ENCODE measurements at regions not wholly inside any gene's neighbourhood (a gene's known extent, or its start where the extent isn't known, plus 50 kb on each side); places are given as distances from the start of the nearest gene placed in this dataset.

- 0 out of 2 replicates have a peak overlapping the region, but pooled peaks have one; percentile 16 for H2AFZ ChIP-seq (ENCODE audit: low read depth, low read length)
- no peak overlapping the region for H3K4me2 ChIP-seq (ENCODE audit: insufficient read depth, low read length)
- no peak overlapping the region for H3K4me3 ChIP-seq (ENCODE audit: low read depth in 1 of 2, low read length in 2 of 2)
- ATAC-seq (ENCODE audit: insufficient read depth, low read depth): no peak
- TF ChIP-seq CTCF (IDR thresholded peaks at IDR 0.05; ENCODE audit: borderline replicate concordance, extremely low read depth, low read length, poor library complexity, severe bottlenecking) (no peak), EZH2 (IDR thresholded peaks at IDR 0.05; ENCODE audit: borderline replicate concordance, low read depth, low read length, severe bottlenecking) (no peak)
- no peaks in the 10 kb centered on the region for H4K20me1 ChIP-seq (ENCODE audit: insufficient read depth, low read length)
- no peaks in the 10 kb centered on the region for H3K36me3 ChIP-seq (ENCODE audit: insufficient read depth, low read length)
- H3K9ac ChIP-seq (ENCODE audit: low read depth, low read length): no peak overlapping the region
- no peaks in the 10 kb centered on the region for H3K4me1 ChIP-seq (ENCODE audit: insufficient read depth, low read length)
- H3K27ac ChIP-seq (ENCODE audit: low read length): no peak overlapping the region
- no peaks in the 10 kb centered on the region for H3K27me3 ChIP-seq (ENCODE audit: insufficient read depth, low read length, poor library complexity)
- no peak for DNase-seq
- H3K79me2 ChIP-seq (ENCODE audit: insufficient read depth, low read length): no peaks in the 10 kb centered on the region
- peaks cover 10% of the 10 kb centered on the region for H3K9me3 ChIP-seq (ENCODE audit: insufficient read depth, low read length, severe bottlenecking)
Observed at GRCh38 chr13:84127597-84128128, 245.4 kb upstream of the SLITRK1 start.

- Histone ChIP-seq H3K79me2 (ENCODE audit: insufficient read depth, low read length) (no peaks in the 10 kb centered on the region), H3K27me3 (ENCODE audit: insufficient read depth, low read length, poor library complexity) (no peaks in the 10 kb centered on the region), H3K4me3 (ENCODE audit: low read depth in 1 of 2, low read length in 2 of 2) (no peak overlapping the region), H2AFZ (ENCODE audit: low read depth, low read length) (peak overlapping the region; percentile 6), H3K9ac (ENCODE audit: low read depth, low read length) (no peak overlapping the region), H3K36me3 (ENCODE audit: insufficient read depth, low read length) (no peaks in the 10 kb centered on the region), H3K4me2 (ENCODE audit: insufficient read depth, low read length) (no peak overlapping the region), H3K9me3 (ENCODE audit: insufficient read depth, low read length, severe bottlenecking) (peaks cover 10% of the 10 kb centered on the region), H4K20me1 (ENCODE audit: insufficient read depth, low read length) (no peaks in the 10 kb centered on the region), H3K4me1 (ENCODE audit: insufficient read depth, low read length) (peaks cover 6% of the 10 kb centered on the region; the same call in 1 of the 2 replicates), H3K27ac (ENCODE audit: low read length) (peak overlapping the region; percentile 32; the same call in 1 of the 2 replicates)
- ATAC-seq (ENCODE audit: insufficient read depth, low read depth) (peak; percentile 61), DNase-seq (peak; percentile 30)
- no peak for TF ChIP-seq CTCF (IDR thresholded peaks at IDR 0.05; ENCODE audit: borderline replicate concordance, extremely low read depth, low read length, poor library complexity, severe bottlenecking)
- TF ChIP-seq EZH2 (IDR thresholded peaks at IDR 0.05; ENCODE audit: borderline replicate concordance, low read depth, low read length, severe bottlenecking): no peak
Observed at GRCh38 chr13:84126671-84127171, 244.4 kb upstream of the SLITRK1 start.

GRCh38 chr13:84121456-84121855 is 239.2 kb upstream of the SLITRK1 start:
- peaks cover 20% of the 10 kb centered on the region for H3K4me1 ChIP-seq (ENCODE audit: insufficient read depth, low read length)

More at GRCh38 chr13:84121456-84121855, 239.2 kb upstream of the SLITRK1 start:
- no peak overlapping the region for H3K4me3 ChIP-seq (ENCODE audit: low read depth in 1 of 2, low read length in 2 of 2)
- no peaks in the 10 kb centered on the region for H3K27me3 ChIP-seq (ENCODE audit: insufficient read depth, low read length, poor library complexity)
- H3K27ac ChIP-seq (ENCODE audit: low read length): no peak overlapping the region
- peak overlapping the region; percentile 17; the same call in 1 of the 2 replicates for H2AFZ ChIP-seq (ENCODE audit: low read depth, low read length)
- TF ChIP-seq EZH2 (IDR thresholded peaks at IDR 0.05; ENCODE audit: borderline replicate concordance, low read depth, low read length, severe bottlenecking): no peak
- TF ChIP-seq CTCF (IDR thresholded peaks at IDR 0.05; ENCODE audit: borderline replicate concordance, extremely low read depth, low read length, poor library complexity, severe bottlenecking): no peak
- no peak for DNase-seq
- H3K9me3 ChIP-seq (ENCODE audit: insufficient read depth, low read length, severe bottlenecking): no peaks in the 10 kb centered on the region
- H4K20me1 ChIP-seq (ENCODE audit: insufficient read depth, low read length): no peaks in the 10 kb centered on the region
- no peak overlapping the region for H3K9ac ChIP-seq (ENCODE audit: low read depth, low read length)
- no peak; the same call in 2 of the 3 replicates for ATAC-seq (ENCODE audit: insufficient read depth, low read depth)
- H3K4me2 ChIP-seq (ENCODE audit: insufficient read depth, low read length): no peak overlapping the region
- no peaks in the 10 kb centered on the region for H3K36me3 ChIP-seq (ENCODE audit: insufficient read depth, low read length)
- H3K79me2 ChIP-seq (ENCODE audit: insufficient read depth, low read length): no peaks in the 10 kb centered on the region
